NCI-H1436 (cell line): ENCODE measurements at regions not wholly inside any gene's neighbourhood (a gene's known extent, or its start where the extent isn't known, plus 50 kb on each side); places are given as distances from the start of the nearest gene placed in this dataset.
"Not testable (repeated sequence)": the region's sequence is repeated elsewhere in the genome, so short reads cannot be mapped to it uniquely, and the experiment has no call there.

Experiments used
- DNase-seq: peaks from one replicate; lab custom pipeline; 2025; lab: John Stamatoyannopoulos, UW

GRCh38 chr3:94607778-94608177 is 544.9 kb downstream of the NSUN3 start:
- no peak for DNase-seq

GRCh38 chr3:94609908-94610307 is 547.0 kb downstream of the NSUN3 start:
- no peak for DNase-seq

- DNase-seq = no peak
These were observed 548.7 kb downstream of the NSUN3 start for GRCh38 chr3:94611596-94611995.

GRCh38 chr3:94612631-94613030 is 549.8 kb downstream of the NSUN3 start:
- DNase-seq = no peak

GRCh38 chr3:94614192-94614591 is 551.3 kb downstream of the NSUN3 start:
- no peak for DNase-seq

- no peak for DNase-seq
These were observed 552.6 kb downstream of the NSUN3 start for GRCh38 chr3:94615275-94616065.

GRCh38 chr3:94616833-94617232 is 554.0 kb downstream of the NSUN3 start:
- no peak for DNase-seq

- no peak for DNase-seq
These were observed 554.5 kb downstream of the NSUN3 start for GRCh38 chr3:94617312-94617711.

GRCh38 chr3:94619643-94620042 is 556.8 kb downstream of the NSUN3 start:
- no peak for DNase-seq

GRCh38 chr3:94626573-94626972 is 563.7 kb downstream of the NSUN3 start:
- no peak for DNase-seq

GRCh38 chr3:94627689-94628088 is 564.8 kb downstream of the NSUN3 start:
- no peak for DNase-seq

GRCh38 chr3:94643400-94643799 is 580.5 kb downstream of the NSUN3 start:
- DNase-seq = no peak

- DNase-seq = no peak
These were observed 582.9 kb downstream of the NSUN3 start for GRCh38 chr3:94645790-94646189.

GRCh38 chr3:94647131-94647530 is 584.3 kb downstream of the NSUN3 start:
- no peak for DNase-seq

GRCh38 chr3:94648270-94649180 is 585.7 kb downstream of the NSUN3 start:
- DNase-seq = not testable (repeated sequence)

- DNase-seq = no peak
These were observed 591.2 kb downstream of the NSUN3 start for GRCh38 chr3:94654096-94654495.

- DNase-seq = no peak
These were observed 603.1 kb downstream of the NSUN3 start for GRCh38 chr3:94665922-94666321.

- no peak for DNase-seq
These were observed 608.2 kb downstream of the NSUN3 start for GRCh38 chr3:94671078-94671477.

GRCh38 chr3:94673876-94674275 is 611.0 kb downstream of the NSUN3 start:
- no peak for DNase-seq

- no peak for DNase-seq
These were observed 623.3 kb downstream of the NSUN3 start for GRCh38 chr3:94686208-94686607.

GRCh38 chr3:94693997-94694640 is 631.3 kb downstream of the NSUN3 start:
- DNase-seq = no peak

- no peak for DNase-seq
These were observed 632.0 kb downstream of the NSUN3 start for GRCh38 chr3:94694894-94695293.

GRCh38 chr3:94704467-94704866 is 641.6 kb downstream of the NSUN3 start:
- no peak for DNase-seq
